C1 segment of cervical spinal cord (tissue), 14 donors: ENCODE measurements at regions not wholly inside any gene's neighbourhood (a gene's known extent, or its start where the extent isn't known, plus 50 kb on each side); places are given as distances from the start of the nearest gene placed in this dataset.
A peak's percentile ranks its signal among the peaks of the same experiment; 100 is the strongest.
"Not testable (repeated sequence)": the region's sequence is repeated elsewhere in the genome, so short reads cannot be mapped to it uniquely, and the experiment has no call there.

Experiments
- DNase-seq, 14 donors: peaks; one replicate each; lab custom pipeline; 2025; lab: John Stamatoyannopoulos, UW

GRCh38 chrX:3843522-3844145, 130.2 kb upstream of the PRKX start:
- DNase-seq = not testable (repeated sequence)

GRCh38 chrX:3842822-3843521, 129.5 kb upstream of the PRKX start:
- DNase-seq = not testable (repeated sequence)

GRCh38 chrX:3838754-3839153, 125.3 kb upstream of the PRKX start:
- not testable (repeated sequence) for DNase-seq

- DNase-seq = not testable (repeated sequence)
Observed at GRCh38 chrX:3837958-3838643, 124.7 kb upstream of the PRKX start.

- DNase-seq = not testable (repeated sequence)
Observed at GRCh38 chrX:3837211-3837610, 123.8 kb upstream of the PRKX start.

GRCh38 chrX:3833761-3834542, 120.5 kb upstream of the PRKX start:
- DNase-seq = not testable (repeated sequence)

GRCh38 chrX:3830020-3830419, 116.6 kb upstream of the PRKX start:
- not testable (repeated sequence) for DNase-seq

- DNase-seq = not testable (repeated sequence)
Observed at GRCh38 chrX:3829041-3829531, 115.6 kb upstream of the PRKX start.

- not testable (repeated sequence) for DNase-seq
Observed at GRCh38 chrX:3828378-3829040, 115.1 kb upstream of the PRKX start.

GRCh38 chrX:3824008-3824407, 110.6 kb upstream of the PRKX start:
- DNase-seq = not testable (repeated sequence)

- DNase-seq = no peak
Observed at GRCh38 chrX:3820167-3820566, 106.7 kb upstream of the PRKX start.

GRCh38 chrX:3817480-3817879, 104.0 kb upstream of the PRKX start:
- not testable (repeated sequence) for DNase-seq

- DNase-seq = peak in 8 of 14 donors; percentile 1 to 64 (median 39)
Observed at GRCh38 chrX:3815896-3816664, 102.6 kb upstream of the PRKX start.

- peak in 5 of 14 donors; percentile 0 to 22 (median 11) for DNase-seq
Observed at GRCh38 chrX:3811331-3812311, 98.2 kb upstream of the PRKX start.

GRCh38 chrX:3807906-3808305, 94.5 kb upstream of the PRKX start:
- no peak for DNase-seq

GRCh38 chrX:3806630-3807029, 93.2 kb upstream of the PRKX start:
- no peak for DNase-seq

- DNase-seq = no peak
Observed at GRCh38 chrX:3803713-3804112, 90.3 kb upstream of the PRKX start.

- DNase-seq = no peak
Observed at GRCh38 chrX:3803305-3803704, 89.9 kb upstream of the PRKX start.

- not testable (repeated sequence) for DNase-seq
Observed at GRCh38 chrX:3795411-3795810, 82.0 kb upstream of the PRKX start.
